ENCODE measurements at regions not wholly inside any gene's neighbourhood (a gene's known extent, or its start where the extent isn't known, plus 50 kb on each side); places are given as distances from the start of the nearest gene placed in this dataset.

GRCh38 chr9:87824216-87824875 is 58.3 kb upstream of the SPATA31E1 start:
- no peak for DNase-seq (ENCODE audit: low spot score)

- DNase-seq (ENCODE audit: low spot score): no peak
Measured at GRCh38 chr9:87824886-87825285, 57.8 kb upstream of the SPATA31E1 start.

- no peak for DNase-seq (ENCODE audit: low spot score)
Measured at GRCh38 chr9:87826331-87826730, 56.3 kb upstream of the SPATA31E1 start.

GRCh38 chr9:87827341-87827740 is 55.3 kb upstream of the SPATA31E1 start:
- no peak for DNase-seq (ENCODE audit: low spot score)

GRCh38 chr9:87829756-87830155 is 52.9 kb upstream of the SPATA31E1 start:
- DNase-seq (ENCODE audit: low spot score): no peak

GRCh38 chr9:87830446-87830845 is 52.2 kb upstream of the SPATA31E1 start:
- DNase-seq (ENCODE audit: low spot score): no peak

- no peak for DNase-seq (ENCODE audit: low spot score)
Measured at GRCh38 chr9:87831159-87831558, 51.5 kb upstream of the SPATA31E1 start.
